Superior temporal gyrus (tissue), 1 donor: ENCODE measurements at regions not wholly inside any gene's neighbourhood (a gene's known extent, or its start where the extent isn't known, plus 50 kb on each side); places are given as distances from the start of the nearest gene placed in this dataset.
"Not testable (repeated sequence)": the region's sequence is repeated elsewhere in the genome, so short reads cannot be mapped to it uniquely, and the experiment has no call there.

ENCODE experiments used
- DNase-seq: peaks from one replicate; pipeline ENCODE4 v3.0.0-alpha.2; 2016; ENCODE audit errors: extremely low spot score

- DNase-seq: no peak
These were observed 434.2 kb downstream of the RWDD3 start for GRCh38 chr1:95668165-95668564.

GRCh38 chr1:95669638-95670037, 435.6 kb downstream of the RWDD3 start:
- DNase-seq: not testable (repeated sequence)

- DNase-seq: no peak
These were observed 437.1 kb downstream of the RWDD3 start for GRCh38 chr1:95671098-95671497.

- no peak for DNase-seq
These were observed 445.3 kb downstream of the RWDD3 start for GRCh38 chr1:95679262-95679661.

GRCh38 chr1:95685081-95685480, 451.1 kb downstream of the RWDD3 start:
- no peak for DNase-seq

GRCh38 chr1:95686217-95686616, 452.2 kb downstream of the RWDD3 start:
- no peak for DNase-seq

GRCh38 chr1:95699149-95699953, 465.3 kb downstream of the RWDD3 start:
- DNase-seq: no peak

GRCh38 chr1:95701450-95702173, 467.6 kb downstream of the RWDD3 start:
- no peak for DNase-seq

GRCh38 chr1:95703046-95703445, 469.0 kb downstream of the RWDD3 start:
- no peak for DNase-seq

- no peak for DNase-seq
These were observed 482.1 kb downstream of the RWDD3 start for GRCh38 chr1:95716097-95716496.

- DNase-seq: no peak
These were observed 482.5 kb downstream of the RWDD3 start for GRCh38 chr1:95716550-95716949.

- no peak for DNase-seq
These were observed 489.3 kb downstream of the RWDD3 start for GRCh38 chr1:95723346-95723745.

- no peak for DNase-seq
These were observed 494.8 kb downstream of the RWDD3 start for GRCh38 chr1:95728841-95729240.

- DNase-seq: no peak
These were observed 497.0 kb downstream of the RWDD3 start for GRCh38 chr1:95730986-95731385.

GRCh38 chr1:95731466-95731865, 497.5 kb downstream of the RWDD3 start:
- DNase-seq: no peak

- no peak for DNase-seq
These were observed 499.0 kb downstream of the RWDD3 start for GRCh38 chr1:95733031-95733430.

- no peak for DNase-seq
These were observed 499.7 kb downstream of the RWDD3 start for GRCh38 chr1:95733671-95734070.

GRCh38 chr1:95734560-95734959, 500.6 kb downstream of the RWDD3 start:
- DNase-seq: no peak

GRCh38 chr1:95742591-95743089, 508.6 kb downstream of the RWDD3 start:
- no peak for DNase-seq

GRCh38 chr1:95744731-95745130, 510.7 kb downstream of the RWDD3 start:
- DNase-seq: no peak

- DNase-seq: no peak
These were observed 518.7 kb downstream of the RWDD3 start for GRCh38 chr1:95752515-95753381.

GRCh38 chr1:95753382-95754016, 519.5 kb downstream of the RWDD3 start:
- no peak for DNase-seq
